ENCODE measurements at regions not wholly inside any gene's neighbourhood (a gene's known extent, or its start where the extent isn't known, plus 50 kb on each side); places are given as distances from the start of the nearest gene placed in this dataset.

GRCh38 chr6:121961619-121962125, 437.8 kb upstream of the HSF2 start:
- no peak for TF ChIP-seq ZSCAN9 (CRISPR knock-in tag; IDR thresholded peaks at IDR 0.05; ENCODE audit: borderline replicate concordance)
- TF ChIP-seq SNAI1 (CRISPR knock-in tag; IDR thresholded peaks at IDR 0.05; ENCODE audit: borderline replicate concordance) = no peak
- TF ChIP-seq ZNF224 (CRISPR knock-in tag; IDR thresholded peaks at IDR 0.05) = no peak
- TF ChIP-seq HINFP (CRISPR knock-in tag; IDR thresholded peaks at IDR 0.05; ENCODE audit: low read depth) = no peak
- no peak for TF ChIP-seq FOSL1 (CRISPR knock-in tag; IDR thresholded peaks at IDR 0.05; ENCODE audit: borderline replicate concordance)
- peak; percentile 31; the same call in 1 of the 2 replicates for TF ChIP-seq CEBPB (IDR thresholded peaks at IDR 0.05; ENCODE audit: borderline replicate concordance, low read depth, low read length)
- TF ChIP-seq ZNF770 (CRISPR knock-in tag; IDR thresholded peaks at IDR 0.05) = no peak
- TF ChIP-seq SNAPC5 (CRISPR knock-in tag; IDR thresholded peaks at IDR 0.05; ENCODE audit: borderline replicate concordance) = no peak
- 6% methylated on average over 1 of the region's 1 CpG for WGBS (ENCODE audit: low lambda C conversion rate)
- FAIRE-seq (no peak), ATAC-seq (no peak), DNase-seq (ENCODE audit: low spot score) (no peak)
- H2AFZ ChIP-seq (ENCODE audit: low read length) = no peak overlapping the region
- CTCF ChIA-PET (ENCODE audit: low intra/inter-chr PET ratio, low total read pairs) = no interaction called here
- no TSS peak for BruUV-seq (replicated peaks)
- H3K9ac ChIP-seq (ENCODE audit: insufficient read depth, low read depth, low read length) = no peak overlapping the region
- H3K27me3 ChIP-seq (ENCODE audit: control insufficient read depth in 1 of 2, insufficient read depth in 2 of 2, low read length in 2 of 2) = no peaks in the 10 kb centered on the region
- H3K4me2 ChIP-seq (ENCODE audit: low read depth, low read length) = no peak overlapping the region
- H3K9me3 ChIP-seq (ENCODE audit: low read length) = no peaks in the 10 kb centered on the region
- H3K27ac ChIP-seq (ENCODE audit: extremely low read length, insufficient read depth, low read length) = no peak overlapping the region
- H3K79me2 ChIP-seq (ENCODE audit: insufficient read depth, low read length) = no peaks in the 10 kb centered on the region
- no peaks in the 10 kb centered on the region for H4K20me1 ChIP-seq (ENCODE audit: insufficient read depth, low read length)
- no peak overlapping the region for H3K4me3 ChIP-seq (replicated peaks in 1 of 3; ENCODE audit: insufficient read depth in 1 of 3, low read depth in 2 of 3, low read length in 3 of 3)
- POLR2A ChIA-PET = no interaction called here
- H3K36me3 ChIP-seq (replicated peaks in 1 of 2; ENCODE audit: control insufficient read depth in 1 of 2, insufficient read depth in 2 of 2, low read length in 2 of 2) = no peaks in the 10 kb centered on the region
- no peaks in the 10 kb centered on the region for H3K4me1 ChIP-seq (ENCODE audit: insufficient read depth, low read length)
- in situ Hi-C loops (cut with HindIII; ENCODE audit: extremely low pct_ligation_motif_present, low pct_unique_long_range_greater_than_20kb) = no loop called here
- intact Hi-C loops (cut with micrococcal nuclease; ENCODE audit: unreplicated experiment) = no loop called here
